OCI-LY7 (cell line): ENCODE measurements at regions not wholly inside any gene's neighbourhood (a gene's known extent, or its start where the extent isn't known, plus 50 kb on each side); places are given as distances from the start of the nearest gene placed in this dataset.
"Not testable (repeated sequence)": the region's sequence is repeated elsewhere in the genome, so short reads cannot be mapped to it uniquely, and the experiment has no call there.

Source experiments
- BruUV-seq: library from RNA; stranded (reverse); fragments of 400-500 nt; replicated peaks from 2 replicates; lab custom pipeline; 2021; lab: Mats Ljungman, UMichigan
- CTCF ChIA-PET: fragments of 300-600 bp; sonication (Branson Sonifier 250); formaldehyde crosslinking; loops from one replicate; lab custom pipeline; 2022; ENCODE audit warnings: antibody characterized with exemption; ENCODE audit not compliant: unreplicated experiment; lab: Charles Lee
- POLR2A ChIA-PET: fragments of 300-600 bp; sonication (Branson Sonifier 250); formaldehyde crosslinking; loops from one replicate; lab custom pipeline; 2022; ENCODE audit warnings: antibody characterized with exemption; lab: Charles Lee
- DNase-seq: peaks from one replicate; pipeline ENCODE4 v3.0.0-alpha.2; 2015; ENCODE audit warnings: low spot score
- H2AFZ ChIP-seq: fragments of 200-600 bp; sonication (generic), shearing (Covaris generic); 2 replicates; pipeline ENCODE4 v1.6.1; 2014; ENCODE audit warnings: mild to moderate bottlenecking, antibody characterized with exemption, low read length, moderate library complexity
- H3K27ac ChIP-seq: fragments of 200-600 bp; sonication (generic); 2 replicates; pipeline ENCODE4 v1.5.1; 2014; ENCODE audit warnings: mixed run types, low read depth, mild to moderate bottlenecking, moderate library complexity, low read length, inconsistent platforms; ENCODE audit not compliant: poor library complexity, severe bottlenecking
- H3K36me3 ChIP-seq: fragments of 200-600 bp; sonication (generic); 2 replicates; pipeline ENCODE4 v1.6.1; 2014; ENCODE audit warnings: mild to moderate bottlenecking, antibody characterized with exemption, low read length, moderate library complexity, mixed read lengths; ENCODE audit not compliant: insufficient read depth
- H3K4me1 ChIP-seq: fragments of 200-600 bp; sonication (generic); 2 replicates; pipeline ENCODE4 v1.5.1; 2014; ENCODE audit warnings: mild to moderate bottlenecking, low read length; ENCODE audit not compliant: insufficient read depth, poor library complexity, severe bottlenecking
- H3K4me2 ChIP-seq: fragments of 200-600 bp; sonication (generic); 2 replicates; pipeline ENCODE4 v1.6.1; 2014; ENCODE audit warnings: mild to moderate bottlenecking, low read length
- H3K4me3 ChIP-seq: fragments of 200-600 bp; sonication (generic); 2 replicates; pipeline ENCODE4 v1.5.1; 2014; ENCODE audit warnings: mild to moderate bottlenecking, low read depth, low read length; ENCODE audit not compliant: poor library complexity, severe bottlenecking
- H3K79me2 ChIP-seq: fragments of 200-600 bp; sonication (generic); 2 replicates; pipeline ENCODE4 v1.6.1; 2016; ENCODE audit warnings: low read depth, mild to moderate bottlenecking, low read length, moderate library complexity, mixed read lengths; ENCODE audit not compliant: insufficient read depth
- H3K9me2 ChIP-seq: fragments of 200-600 bp; sonication (generic); 2 replicates; pipeline ENCODE4 v1.6.1; 2016; ENCODE audit warnings: mild to moderate bottlenecking, low read length, mixed read lengths; ENCODE audit not compliant: insufficient read depth
- H3K9me3 ChIP-seq: fragments of 200-600 bp; sonication (generic); 2 replicates; pipeline ENCODE4 v1.6.1; 2014; ENCODE audit warnings: mild to moderate bottlenecking, mixed run types, low read length, mixed read lengths
- H4K20me1 ChIP-seq: fragments of 200-600 bp; sonication (generic); 2 replicates; pipeline ENCODE4 v1.6.1; 2014; ENCODE audit warnings: mild to moderate bottlenecking, antibody characterized with exemption, low read length, moderate library complexity, mixed read lengths; ENCODE audit not compliant: insufficient read depth
- EZH2phosphoT487 ChIP-seq: fragments of 200-600 bp; sonication (generic); IDR thresholded peaks from 2 replicates; pipeline ENCODE4 v1.6.1; 2018; ENCODE audit warnings: low read depth, borderline replicate concordance, mild to moderate bottlenecking, mixed run types, antibody characterized with exemption, low read length, moderate library complexity, mixed read lengths
- intact Hi-C: fragments of 100-400 bp; cut with micrococcal nuclease; formaldehyde crosslinking; loops from one replicate; pipeline ENCODE4 v1.10.0; 2022; ENCODE audit not compliant: unreplicated experiment
- TF ChIP-seq, protein P1 (sequence below): fragments of 200-600 bp; sonication (generic); conservative IDR thresholded peaks from 2 replicates; pipeline ENCODE4 v1.5.1; 2014; ENCODE audit warnings: mild to moderate bottlenecking, antibody characterized with exemption, low read length, moderate library complexity, mixed read lengths

DNA sequence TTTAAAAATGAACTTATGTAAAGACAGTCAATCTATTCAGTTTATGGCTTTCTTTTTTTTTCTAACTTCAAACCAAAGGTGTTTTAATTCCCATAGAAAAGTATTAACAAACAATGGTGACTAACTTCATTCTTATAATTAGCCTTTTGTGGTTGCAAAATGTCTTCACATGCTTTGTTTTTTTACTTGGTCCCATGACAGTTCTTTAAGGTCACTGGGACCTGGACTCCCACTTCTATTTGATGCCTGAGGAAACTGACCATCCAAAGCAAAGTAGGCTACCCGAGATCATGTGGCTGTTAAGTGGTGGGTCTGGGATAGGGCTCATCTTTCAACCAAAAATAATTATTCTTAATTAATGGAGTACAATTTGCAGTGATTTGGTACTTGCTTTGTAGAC lies 74.6 kb upstream of the CDC42EP3 start:
- intact Hi-C loops, BruUV-seq, CTCF ChIA-PET: not testable (repeated sequence)

DNA sequence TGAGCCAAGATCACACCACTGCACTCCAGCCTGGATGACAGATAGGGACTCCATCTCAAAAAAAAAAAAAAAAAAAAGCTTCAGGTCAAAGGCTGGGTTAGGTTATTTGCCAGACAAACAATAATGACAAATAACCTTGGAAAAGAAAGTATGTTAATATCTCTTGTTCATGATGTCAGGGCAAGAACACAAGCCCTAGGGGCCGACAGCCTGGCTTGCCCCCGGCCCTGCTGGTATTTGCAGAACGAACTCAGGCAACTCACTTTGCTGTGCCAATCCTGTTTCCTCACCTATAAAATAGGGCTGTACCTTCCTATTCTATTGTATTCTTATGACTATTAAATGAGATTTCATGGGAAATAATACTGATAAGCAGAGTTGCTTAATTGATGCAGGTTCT lies 75.4 kb upstream of the CDC42EP3 start:
- ChIA-PET CTCF (no interaction called here), POLR2A (no interaction called here)
- DNase-seq, result no peak
- Histone ChIP-seq H3K4me3 (no peak overlapping the region), H3K27ac (no peak overlapping the region), H2AFZ (no peak overlapping the region), H3K9me3 (no peaks in the 10 kb centered on the region), H3K4me1 (no peaks in the 10 kb centered on the region), H3K79me2 (no peaks in the 10 kb centered on the region), H4K20me1 (no peaks in the 10 kb centered on the region), H3K36me3 (no peaks in the 10 kb centered on the region), H3K9me2 (no peaks in the 10 kb centered on the region), H3K4me2 (no peak overlapping the region)
- TF ChIP-seq EZH2phosphoT487, result no peak
- TF ChIP-seq, protein P1, sequence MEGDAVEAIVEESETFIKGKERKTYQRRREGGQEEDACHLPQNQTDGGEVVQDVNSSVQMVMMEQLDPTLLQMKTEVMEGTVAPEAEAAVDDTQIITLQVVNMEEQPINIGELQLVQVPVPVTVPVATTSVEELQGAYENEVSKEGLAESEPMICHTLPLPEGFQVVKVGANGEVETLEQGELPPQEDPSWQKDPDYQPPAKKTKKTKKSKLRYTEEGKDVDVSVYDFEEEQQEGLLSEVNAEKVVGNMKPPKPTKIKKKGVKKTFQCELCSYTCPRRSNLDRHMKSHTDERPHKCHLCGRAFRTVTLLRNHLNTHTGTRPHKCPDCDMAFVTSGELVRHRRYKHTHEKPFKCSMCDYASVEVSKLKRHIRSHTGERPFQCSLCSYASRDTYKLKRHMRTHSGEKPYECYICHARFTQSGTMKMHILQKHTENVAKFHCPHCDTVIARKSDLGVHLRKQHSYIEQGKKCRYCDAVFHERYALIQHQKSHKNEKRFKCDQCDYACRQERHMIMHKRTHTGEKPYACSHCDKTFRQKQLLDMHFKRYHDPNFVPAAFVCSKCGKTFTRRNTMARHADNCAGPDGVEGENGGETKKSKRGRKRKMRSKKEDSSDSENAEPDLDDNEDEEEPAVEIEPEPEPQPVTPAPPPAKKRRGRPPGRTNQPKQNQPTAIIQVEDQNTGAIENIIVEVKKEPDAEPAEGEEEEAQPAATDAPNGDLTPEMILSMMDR, result no peak
- intact Hi-C loops, result no loop called here
- BruUV-seq, result no TSS peak

More for the DNA sequence above, 74.6 kb upstream of the CDC42EP3 start:
- H3K79me2 ChIP-seq, H4K20me1 ChIP-seq, H3K4me2 ChIP-seq, H3K27ac ChIP-seq, DNase-seq, H3K4me3 ChIP-seq, H3K9me2 ChIP-seq, POLR2A ChIA-PET, H3K9me3 ChIP-seq, H3K36me3 ChIP-seq, H3K4me1 ChIP-seq, H2AFZ ChIP-seq: not testable (repeated sequence)

DNA sequence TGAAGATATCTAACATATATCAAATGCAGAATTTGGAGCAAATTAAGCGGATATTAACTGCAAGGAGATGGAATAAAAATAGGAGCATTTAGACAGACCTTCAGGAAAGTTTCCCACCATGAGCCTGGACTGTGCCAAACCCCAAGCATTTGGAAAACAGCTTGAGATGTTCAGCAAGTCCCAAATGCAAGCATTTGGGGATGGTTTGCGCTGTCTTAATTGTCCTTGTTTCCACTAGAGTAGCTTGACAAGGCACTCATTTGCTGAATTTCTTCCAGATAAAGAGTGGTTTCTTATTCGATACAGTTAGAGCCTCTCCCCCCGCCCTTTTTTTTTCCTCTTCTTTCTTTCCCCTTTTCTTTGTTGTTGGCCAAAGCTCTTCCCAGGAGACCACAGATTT lies 77.1 kb upstream of the CDC42EP3 start:
- H3K36me3 ChIP-seq, result no peaks in the 10 kb centered on the region
- H3K27ac ChIP-seq, result no peak overlapping the region
- POLR2A ChIA-PET, result interaction anchor here (0.6 kb wide), 2 partner anchors 10 to 160 kb away, joined by 3 read pairs; no protein-coding TSS in a partner anchor
- no peak overlapping the region for H3K4me2 ChIP-seq
- H2AFZ ChIP-seq, result no peak overlapping the region
- intact Hi-C loops, result no loop called here
- H3K4me1 ChIP-seq, result no peaks in the 10 kb centered on the region
- no peaks in the 10 kb centered on the region for H4K20me1 ChIP-seq
- no peak overlapping the region for H3K4me3 ChIP-seq
- H3K79me2 ChIP-seq, result no peaks in the 10 kb centered on the region
- TF ChIP-seq, protein P1, result no peak
- TF ChIP-seq EZH2phosphoT487, result no peak
- CTCF ChIA-PET, result no interaction called here
- no peaks in the 10 kb centered on the region for H3K9me2 ChIP-seq
- no peak for DNase-seq
- H3K9me3 ChIP-seq, result no peaks in the 10 kb centered on the region
- BruUV-seq, result no TSS peak

DNA sequence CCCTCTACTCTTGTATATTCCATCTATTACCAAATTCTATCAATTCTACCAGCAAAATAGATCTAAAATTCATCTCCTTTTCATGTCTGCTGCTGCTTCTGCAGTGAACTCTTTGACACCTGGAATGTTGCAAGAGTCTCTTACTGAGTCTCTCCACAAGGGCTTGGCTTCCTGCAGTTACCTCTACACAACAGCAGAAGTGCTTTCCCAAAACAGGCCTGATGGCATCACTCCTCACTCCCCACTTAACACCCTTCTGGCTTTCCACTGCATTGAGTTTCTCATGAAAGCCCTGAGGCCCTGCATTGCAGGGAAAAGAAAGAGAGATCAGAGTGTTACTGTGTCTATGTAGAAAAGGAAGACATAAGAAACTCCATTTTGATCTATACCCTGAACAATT lies 78.8 kb upstream of the CDC42EP3 start:
- H2AFZ ChIP-seq, H3K4me2 ChIP-seq, H3K79me2 ChIP-seq, intact Hi-C loops, CTCF ChIA-PET, H4K20me1 ChIP-seq, H3K9me3 ChIP-seq, H3K27ac ChIP-seq, BruUV-seq, DNase-seq, H3K4me1 ChIP-seq, H3K4me3 ChIP-seq, POLR2A ChIA-PET, H3K36me3 ChIP-seq, H3K9me2 ChIP-seq: not testable (repeated sequence)
